ENCODE measurements at regions not wholly inside any gene's neighbourhood (a gene's known extent, or its start where the extent isn't known, plus 50 kb on each side); places are given as distances from the start of the nearest gene placed in this dataset.

DNA sequence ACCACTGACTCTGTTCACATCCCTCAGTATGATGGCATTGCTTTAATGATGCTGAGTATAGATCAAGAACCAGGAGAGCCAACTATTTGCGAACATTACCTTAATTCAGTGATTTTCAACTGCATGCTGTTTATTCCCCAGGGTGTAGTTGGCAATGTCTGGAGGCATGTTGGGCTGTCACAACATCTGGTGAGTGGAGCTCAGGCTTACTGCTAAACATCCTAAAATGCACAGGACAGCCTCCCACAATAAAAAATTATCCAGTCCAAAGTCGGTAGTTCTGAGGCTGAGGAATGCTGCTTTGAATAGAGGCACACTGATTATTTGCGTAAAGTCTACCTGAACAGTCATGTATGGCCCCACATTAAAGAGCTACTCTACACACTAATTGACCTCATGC is 94.8 kb upstream of the OPRM1 start:
- Histone ChIP-seq H3K36me3 (no peaks in the 10 kb centered on the region), H3K4me3 (replicated peaks in 1 of 3) (no peak overlapping the region), H3K4me1 (no peaks in the 10 kb centered on the region), H3K27ac (no peak overlapping the region), H3K27me3 (no peaks in the 10 kb centered on the region), H3K9me3 (no peaks in the 10 kb centered on the region)
- no peak for DNase-seq
- no peak for TF ChIP-seq POLR2A (IDR thresholded peaks at IDR 0.05)
- TF ChIP-seq, protein P1, sequence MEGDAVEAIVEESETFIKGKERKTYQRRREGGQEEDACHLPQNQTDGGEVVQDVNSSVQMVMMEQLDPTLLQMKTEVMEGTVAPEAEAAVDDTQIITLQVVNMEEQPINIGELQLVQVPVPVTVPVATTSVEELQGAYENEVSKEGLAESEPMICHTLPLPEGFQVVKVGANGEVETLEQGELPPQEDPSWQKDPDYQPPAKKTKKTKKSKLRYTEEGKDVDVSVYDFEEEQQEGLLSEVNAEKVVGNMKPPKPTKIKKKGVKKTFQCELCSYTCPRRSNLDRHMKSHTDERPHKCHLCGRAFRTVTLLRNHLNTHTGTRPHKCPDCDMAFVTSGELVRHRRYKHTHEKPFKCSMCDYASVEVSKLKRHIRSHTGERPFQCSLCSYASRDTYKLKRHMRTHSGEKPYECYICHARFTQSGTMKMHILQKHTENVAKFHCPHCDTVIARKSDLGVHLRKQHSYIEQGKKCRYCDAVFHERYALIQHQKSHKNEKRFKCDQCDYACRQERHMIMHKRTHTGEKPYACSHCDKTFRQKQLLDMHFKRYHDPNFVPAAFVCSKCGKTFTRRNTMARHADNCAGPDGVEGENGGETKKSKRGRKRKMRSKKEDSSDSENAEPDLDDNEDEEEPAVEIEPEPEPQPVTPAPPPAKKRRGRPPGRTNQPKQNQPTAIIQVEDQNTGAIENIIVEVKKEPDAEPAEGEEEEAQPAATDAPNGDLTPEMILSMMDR (IDR thresholded peaks at IDR 0.05) = no peak
- intact Hi-C loops (cut with DNase I) = no loop called here
- 78 to 80% methylated on average over 3 of the region's 3 CpGs for WGBS, 2 donors

DNA sequence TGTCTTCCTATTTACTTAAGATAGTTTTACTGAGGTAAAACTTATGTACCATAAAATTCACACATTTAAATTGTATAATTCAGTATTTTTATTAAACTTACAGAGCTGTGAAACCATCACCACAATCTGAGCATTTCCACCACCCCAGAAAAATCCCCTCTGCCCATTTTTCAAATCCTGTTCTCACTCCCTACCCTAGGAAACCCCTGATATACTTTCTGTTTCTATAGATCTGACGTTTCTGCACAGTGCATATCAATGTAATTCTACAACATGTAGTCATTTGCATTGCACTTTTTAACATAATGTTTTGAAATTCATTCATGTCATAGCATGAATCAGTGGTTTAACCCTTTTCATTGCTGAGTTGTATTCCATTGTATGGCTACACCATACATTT is 96.7 kb upstream of the OPRM1 start:
- Histone ChIP-seq H3K9me3 (no peaks in the 10 kb centered on the region), H3K4me1 (no peaks in the 10 kb centered on the region), H3K27me3 (no peaks in the 10 kb centered on the region), H3K27ac (no peak overlapping the region), H3K4me3 (replicated peaks in 1 of 3) (no peak overlapping the region), H3K36me3 (no peaks in the 10 kb centered on the region)
- TF ChIP-seq POLR2A (IDR thresholded peaks at IDR 0.05) = no peak
- TF ChIP-seq, protein P1 (IDR thresholded peaks at IDR 0.05) = no peak
- no peak for DNase-seq
- WGBS, 2 donors = 83 to 92% methylated on average over 1 of the region's 1 CpG
- intact Hi-C loops (cut with DNase I) = no loop called here

DNA sequence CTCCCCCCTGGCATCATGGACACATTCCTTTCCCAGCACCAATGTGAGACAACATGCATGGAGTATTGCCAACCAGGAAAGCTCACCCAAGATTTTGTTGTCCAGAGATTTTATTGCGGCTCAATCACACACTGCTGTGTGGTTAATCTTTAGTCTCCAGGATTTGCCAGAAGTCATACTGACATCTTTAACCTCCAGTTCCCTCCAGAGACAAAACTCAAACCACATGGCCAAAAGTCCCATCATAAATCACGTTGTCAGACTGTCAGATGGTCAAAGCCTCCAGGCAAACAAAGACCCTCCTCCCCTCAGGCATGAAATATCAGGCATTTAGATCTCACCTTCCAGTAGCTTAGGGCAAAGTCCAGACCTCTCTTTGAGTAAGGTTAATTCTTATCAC is 97.3 kb upstream of the OPRM1 start:
- no peaks in the 10 kb centered on the region for H3K36me3 ChIP-seq
- H3K27me3 ChIP-seq = no peaks in the 10 kb centered on the region
- DNase-seq = no peak
- no peaks in the 10 kb centered on the region for H3K4me1 ChIP-seq
- intact Hi-C loops (cut with DNase I) = no loop called here
- no peaks in the 10 kb centered on the region for H3K9me3 ChIP-seq
- no peak overlapping the region for H3K27ac ChIP-seq
- TF ChIP-seq, protein P1 (IDR thresholded peaks at IDR 0.05) = no peak
- no peak for TF ChIP-seq POLR2A (IDR thresholded peaks at IDR 0.05)
- no peak overlapping the region for H3K4me3 ChIP-seq (replicated peaks in 1 of 3)
- WGBS, 2 donors = 69 to 82% methylated on average over 2 of the region's 2 CpGs

DNA sequence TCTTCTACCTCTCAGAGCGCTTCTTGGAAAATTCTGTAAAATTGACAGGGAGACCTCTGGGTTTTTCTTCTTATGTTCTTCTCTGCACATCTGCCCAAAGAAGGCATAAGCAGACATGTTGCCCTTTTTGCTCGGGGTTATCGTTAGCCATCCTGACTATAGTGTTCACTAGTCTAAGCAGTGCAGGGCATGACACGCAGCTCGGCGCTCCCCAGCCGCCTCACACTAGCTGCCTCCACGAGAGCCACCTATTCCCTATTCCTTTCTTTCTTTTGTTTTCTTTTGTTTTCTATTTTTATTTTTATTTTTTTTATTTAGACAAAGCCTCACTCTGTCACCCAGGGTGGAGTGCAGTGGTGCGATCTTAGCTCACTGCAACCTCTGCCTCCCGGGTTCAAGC is 100.2 kb upstream of the OPRM1 start:
- 75 to 77% methylated on average over 10 of the region's 10 CpGs for WGBS, 2 donors
- DNase-seq = no peak
- H3K4me1 ChIP-seq = no peaks in the 10 kb centered on the region
- intact Hi-C loops (cut with DNase I) = no loop called here
- no peak overlapping the region for H3K4me3 ChIP-seq (replicated peaks in 1 of 3)
- TF ChIP-seq, protein P1 (IDR thresholded peaks at IDR 0.05) = no peak
- TF ChIP-seq POLR2A (IDR thresholded peaks at IDR 0.05) = no peak
- H3K27ac ChIP-seq = no peak overlapping the region
- H3K9me3 ChIP-seq = no peaks in the 10 kb centered on the region
- no peaks in the 10 kb centered on the region for H3K27me3 ChIP-seq
- H3K36me3 ChIP-seq = no peaks in the 10 kb centered on the region

DNA sequence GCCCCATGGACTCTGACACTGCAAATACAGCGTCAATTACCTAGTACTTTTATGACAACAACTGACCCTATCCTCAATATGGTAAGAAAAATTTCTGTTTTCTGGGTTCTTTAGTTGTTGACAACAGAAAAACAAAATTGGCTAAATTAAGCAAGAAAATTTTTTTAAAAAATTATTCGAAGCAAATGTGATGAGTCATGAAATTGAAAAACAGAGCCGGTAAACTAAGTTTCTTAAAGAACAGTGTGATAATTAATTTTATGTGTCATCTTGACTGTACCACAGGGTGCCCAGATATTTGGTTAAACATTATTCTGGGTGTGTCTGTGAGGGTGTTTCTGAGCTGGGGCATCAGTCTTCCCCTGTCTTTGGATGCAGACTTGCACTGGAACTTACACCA is 107.6 kb upstream of the OPRM1 start:
- 94 to 97% methylated on average over 3 of the region's 3 CpGs for WGBS, 2 donors
- no peak for DNase-seq

More for the DNA sequence above, 107.6 kb upstream of the OPRM1 start:
- no peaks in the 10 kb centered on the region for H3K27me3 ChIP-seq
- H3K27ac ChIP-seq = no peak overlapping the region
- no peaks in the 10 kb centered on the region for H3K4me1 ChIP-seq
- H3K4me3 ChIP-seq (replicated peaks in 1 of 3) = no peak overlapping the region
- no peaks in the 10 kb centered on the region for H3K9me3 ChIP-seq
- H3K36me3 ChIP-seq = no peaks in the 10 kb centered on the region
- intact Hi-C loops (cut with DNase I) = no loop called here
- no peak for TF ChIP-seq POLR2A (IDR thresholded peaks at IDR 0.05)
- TF ChIP-seq, protein P1 (IDR thresholded peaks at IDR 0.05) = no peak
